Heart right ventricle (tissue), 16 donors: ENCODE measurements at regions not wholly inside any gene's neighbourhood (a gene's known extent, or its start where the extent isn't known, plus 50 kb on each side); places are given as distances from the start of the nearest gene placed in this dataset.

Source experiments
- ATAC-seq, 8 donors: fragments of 200-7000 bp; cut with Tn5 transposase; one replicate each; pipeline ENCODE4 v1.9.1; 2020; ENCODE audit warnings: mild to moderate bottlenecking in 8 of 8, moderate library complexity in 8 of 8, moderate number of reproducible peaks in 1 of 8
- DNase-seq, 2 donors: peaks; one replicate each; pipeline ENCODE4 v3.0.0-alpha.2; 2020
- H3K27ac ChIP-seq, 10 donors: fragments of 200-600 bp; sonication (generic) in 2 of 10; one replicate each; pipeline versions ENCODE4 v1.5.0 to v1.8.0; 2020 to 2022; ENCODE audit warnings: mild to moderate bottlenecking in 3 of 10
- H3K27me3 ChIP-seq, 7 donors: fragments of 200-600 bp; one replicate each; pipeline ENCODE4 v1.8.0; 2021 to 2022; ENCODE audit warnings: mild to moderate bottlenecking in 2 of 7
- H3K36me3 ChIP-seq, 9 donors: fragments of 200-600 bp; sonication (generic) in 1 of 9; one replicate each; pipeline versions ENCODE4 v1.5.0 to v1.8.0; 2020 to 2022; ENCODE audit warnings: mild to moderate bottlenecking in 2 of 9
- H3K4me1 ChIP-seq, 9 donors: fragments of 200-600 bp; sonication (generic) in 1 of 9; one replicate each; pipeline versions ENCODE4 v1.5.0 to v1.8.0; 2020 to 2022; ENCODE audit warnings: mild to moderate bottlenecking in 4 of 9
- H3K4me3 ChIP-seq, 10 donors: fragments of 200-600 bp; sonication (generic) in 2 of 10; one replicate each; pipeline versions ENCODE4 v1.5.0 to v1.8.0; 2020 to 2022; ENCODE audit warnings: mild to moderate bottlenecking in 7 of 10, moderate library complexity in 2 of 10
- H3K9me3 ChIP-seq, 11 donors: fragments of 200-600 bp in 10 of 11; sonication (generic) in 2 of 11; one replicate each; pipeline versions ENCODE4 v1.5.0 to v1.8.0; 2013 to 2022; ENCODE audit warnings: mild to moderate bottlenecking in 2 of 11, control low read depth in 1 of 11, moderate library complexity in 1 of 11
- CTCF ChIP-seq, 9 donors: fragments of 200-600 bp; sonication (generic) in 2 of 9; IDR thresholded peaks; one replicate each; pipeline versions ENCODE4 v1.5.0 to v1.8.0; 2021 to 2022; ENCODE audit warnings: antibody characterized with exemption in 9 of 9, mild to moderate bottlenecking in 5 of 9, moderate library complexity in 1 of 9
- WGBS, 2 donors: extraction: QIAGEN DNeasy Blood & Tissue Kit; methylation state at CpG; one replicate each; pipeline ENCODE4 v1.1.7; 2013; ENCODE audit warnings: inconsistent platforms in 1 of 2; 5-methylcytosine and 5-hydroxymethylcytosine counted together
- intact Hi-C, 10 donors: fragments of 100-400 bp; cut with DNase I; formaldehyde crosslinking; loops; one replicate each; pipeline versions ENCODE4 v1.11.1 to v1.14.2; 2022
- donor health status: Arrhythmogenic right ventricular cardiomyopathy.
- donor health status: ischemic (EF 13 %, LVEDD 7.1; RV severe dilation, severe dysfunction).
- donor health status: healthy with polysubstance abuse.
- donor health status: DM: no; HTN: yes; CAD: no.
- donor health status: DM: no; HTN: no; CAD: no.
- donor health status: ischemic (EF 25% LVEDD 6.9; RV normal size, moderate dysfunction).
- donor health status: ischemic (EF 25% LVEDD 5.7; RV mildly dilated, moderate dysfunction).
- donor health status: healthy.
- donor health status: DM: yes; HTN: yes; CAD: no.
- donor health status: Ischemic cardiomyopathy.
- donor health status: ischemic (EF 35%, LVEDD 5.7; RV mildly dilated, moderate dysfunction).
- donor health status: nonischemic (EF 11% LVEDD 7.7; RV severe dilation, severe dysfunction).
- donor health status: DM: yes; HTN: yes; CAD: no.
- donor health status: PGD.
- donor health status: ischemic (EF 29% LVEDD 5.4; RV normal size, mild dysfunction).
- donor health status: nonischemic (EF 23%, LVEDD 6.1; RV moderate dilation, normal function).

- ATAC-seq = no peak
- Histone ChIP-seq H3K4me3 (no peak overlapping the region), H3K27me3 (no peaks in the 10 kb centered on the region), H3K4me1 (no peaks in the 10 kb centered on the region), H3K27ac (no peak overlapping the region), H3K9me3 (peaks cover 0 to 23% (median 6%) of the 10 kb centered on the region in 11 donors), H3K36me3 (no peaks in the 10 kb centered on the region)
- no peak for DNase-seq
- TF ChIP-seq CTCF (IDR thresholded peaks at IDR 0.05) = no peak
- intact Hi-C loops = no loop called here
- 89 to 90% methylated on average over 3 of the region's 3 CpGs for WGBS, 2 donors
These were observed 58.3 kb upstream of the TSHZ2 start for GRCh38 chr20:52913650-52914387.

DNA sequence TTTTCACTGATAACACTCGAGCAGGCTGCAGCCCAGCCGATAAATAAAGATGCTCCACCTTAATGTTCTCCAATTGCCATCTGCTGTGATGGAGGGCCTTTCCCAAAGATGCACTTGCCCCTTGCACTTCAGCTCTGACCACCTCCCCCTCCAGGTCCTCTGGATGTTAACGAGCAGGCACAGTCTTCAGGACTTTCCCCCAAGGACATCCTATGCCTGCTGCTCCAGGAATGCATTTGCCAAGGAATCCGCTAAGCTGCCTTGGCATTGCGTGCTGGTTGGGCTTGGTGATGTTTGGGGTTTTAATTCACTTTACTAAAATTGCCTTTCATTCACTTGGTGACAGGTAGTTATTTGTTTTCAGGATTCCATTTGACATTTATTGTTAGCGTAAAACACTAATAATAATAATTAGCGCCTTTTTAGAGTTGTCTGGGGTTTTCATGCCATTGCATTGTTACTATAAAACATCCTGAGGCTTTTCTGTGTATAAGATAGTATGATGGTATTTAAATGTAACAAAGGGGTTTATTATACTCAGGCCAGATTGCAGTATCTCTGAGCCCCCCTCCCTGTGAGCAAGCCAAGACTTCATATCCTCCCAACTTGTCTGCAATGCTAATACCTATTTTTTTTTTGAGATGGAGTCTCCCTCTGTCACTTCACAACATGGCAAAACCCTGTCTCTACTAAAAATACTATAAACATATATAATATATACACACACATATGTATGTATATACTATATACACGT is 66.7 kb upstream of the TSHZ2 start:
- WGBS, 2 donors = 66 to 71% methylated on average over 8 of the region's 8 CpGs
- intact Hi-C loops = no loop called here
- Histone ChIP-seq H3K27me3 (peaks cover 0 to 5% (median 0%) of the 10 kb centered on the region in 7 donors), H3K27ac (no peak overlapping the region), H3K36me3 (no peaks in the 10 kb centered on the region), H3K4me1 (no peaks in the 10 kb centered on the region), H3K9me3 (no peaks in the 10 kb centered on the region), H3K4me3 (no peak overlapping the region)
- ATAC-seq = no peak
- DNase-seq = no peak
- no peak for TF ChIP-seq CTCF (IDR thresholded peaks at IDR 0.05)

DNA sequence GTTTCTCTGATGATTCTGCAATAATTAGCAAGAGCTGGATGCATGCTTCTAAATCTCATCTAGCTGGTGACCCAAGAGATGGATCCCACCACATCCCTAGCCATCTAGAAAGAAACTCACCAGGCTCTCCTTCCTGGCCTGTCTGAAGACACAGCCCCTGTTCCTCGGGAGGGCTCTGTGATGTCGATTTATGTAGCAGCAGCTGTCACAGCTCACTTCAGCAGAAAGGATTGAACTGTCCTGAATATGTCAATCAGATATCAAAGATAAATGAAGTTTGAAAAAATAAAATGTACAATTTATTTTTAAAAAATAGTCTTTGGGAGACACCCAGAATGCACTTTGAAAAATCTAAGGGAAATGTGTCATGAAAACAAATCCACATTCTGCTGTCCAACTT is 67.3 kb upstream of the TSHZ2 start:
- Histone ChIP-seq H3K4me3 (no peak overlapping the region), H3K27ac (no peak overlapping the region), H3K27me3 (peaks cover 0 to 5% (median 0%) of the 10 kb centered on the region in 7 donors), H3K9me3 (no peaks in the 10 kb centered on the region), H3K4me1 (no peaks in the 10 kb centered on the region), H3K36me3 (no peaks in the 10 kb centered on the region)
- TF ChIP-seq CTCF (IDR thresholded peaks at IDR 0.05) = no peak
- 38 to 39% methylated on average over 2 of the region's 2 CpGs for WGBS, 2 donors
- no peak for ATAC-seq
- DNase-seq = no peak
- intact Hi-C loops = no loop called here

- intact Hi-C loops = no loop called here
- Histone ChIP-seq H3K36me3 (no peaks in the 10 kb centered on the region), H3K4me1 (peaks cover 0 to 10% (median 0%) of the 10 kb centered on the region in 9 donors), H3K27ac (no peak overlapping the region), H3K4me3 (no peak overlapping the region), H3K27me3 (peaks cover 0 to 5% (median 0%) of the 10 kb centered on the region in 7 donors), H3K9me3 (peaks cover 0 to 4% (median 0%) of the 10 kb centered on the region in 11 donors)
- ATAC-seq (no peak), DNase-seq (no peak)
- WGBS, 2 donors = 85 to 89% methylated on average over 5 of the region's 5 CpGs
- no peak for TF ChIP-seq CTCF (IDR thresholded peaks at IDR 0.05)
These were observed 73.0 kb upstream of the TSHZ2 start for GRCh38 chr20:52899041-52899608.
